HCT116 (cell line): ENCODE measurements at regions not wholly inside any gene's neighbourhood (a gene's known extent, or its start where the extent isn't known, plus 50 kb on each side); places are given as distances from the start of the nearest gene placed in this dataset.

Source experiments
- ATAC-seq: fragments of 200-7000 bp; cut with Tn5 transposase; 2 replicates; pipeline ENCODE4 v1.9.1; 2020; ENCODE audit warnings: mild to moderate bottlenecking, moderate library complexity
- BruUV-seq: library from RNA; stranded (reverse); fragments of 400-500 nt; replicated peaks from 2 replicates; lab custom pipeline; 2021; lab: Mats Ljungman, UMichigan
- CTCF ChIA-PET: fragments of 300-600 bp; sonication (Branson Sonifier 250); formaldehyde crosslinking; loops from one replicate; lab custom pipeline; 2021; ENCODE audit warnings: antibody characterized with exemption; lab: Charles Lee
- POLR2A ChIA-PET: fragments of 300-600, 350-600 bp; sonication (Branson Sonifier 250); formaldehyde crosslinking; loops from one replicate; lab custom pipeline; 2021; ENCODE audit warnings: antibody characterized with exemption; lab: Charles Lee
- RAD21 ChIA-PET, 2 experiments: fragments of 300-600 bp; sonication (Branson Sonifier 250); formaldehyde crosslinking; loops; one replicate each; lab custom pipeline; 2023; ENCODE audit warnings: low total read pairs in 2 of 2; ENCODE audit not compliant: uncharacterized antibody in 2 of 2, unreplicated experiment in 2 of 2, low non-redundant PET in 1 of 2; lab: Charles Lee
- DNase-seq: peaks from one replicate; pipeline ENCODE4 v3.0.0-alpha.2; 2010; ENCODE audit warnings: low read depth, low spot score
- H2AFZ ChIP-seq: fragments of 200-600 bp; shearing (Covaris generic), sonication (generic); 2 replicates; pipeline ENCODE4 v1.6.1; 2017; ENCODE audit warnings: low read depth, mixed run types, mixed read lengths, antibody characterized with exemption, low read length; ENCODE audit not compliant: poor library complexity, severe bottlenecking
- H3K27ac ChIP-seq: 2 replicates; pipeline ENCODE4 v1.5.1; 2012; ENCODE audit warnings: low read depth, low read length
- H3K27me3 ChIP-seq: fragments of 200-600 bp; sonication (generic); 2 replicates; pipeline ENCODE4 v1.6.1; 2016; ENCODE audit warnings: mixed run types, low read length, mixed read lengths; ENCODE audit not compliant: insufficient read depth
- H3K36me3 ChIP-seq, 2 experiments: fragments of 200-500 bp in 1 of 2; fragments of 200-600 bp in 1 of 2; sonication (Bioruptor generic) in 1 of 2; sonication (generic) in 1 of 2; 2 replicates each; pipeline versions ENCODE4 v1.5.1 to v1.6.1; 2014 to 2016; ENCODE audit warnings: low read length in 2 of 2, inconsistent platforms in 1 of 2, mixed read lengths in 1 of 2, mixed run types in 1 of 2; ENCODE audit not compliant: insufficient read depth in 2 of 2, control insufficient read depth in 1 of 2
- H3K4me1 ChIP-seq, 2 experiments: fragments of 200-600 bp in 1 of 2; sonication (generic) in 1 of 2; 2 replicates each; pipeline versions ENCODE4 v1.5.1 to v1.6.1; 2012 to 2017; ENCODE audit warnings: low read length in 2 of 2, inconsistent platforms in 1 of 2, mild to moderate bottlenecking in 1 of 2, mixed read lengths in 1 of 2, mixed run types in 1 of 2, moderate library complexity in 1 of 2; ENCODE audit not compliant: insufficient read depth in 2 of 2, control insufficient read depth in 1 of 2
- H3K4me2 ChIP-seq: fragments of 200-600 bp; sonication (generic); 2 replicates; pipeline ENCODE4 v1.6.1; 2017; ENCODE audit warnings: mixed run types, low read length, mixed read lengths
- H3K4me3 ChIP-seq, 2 experiments: fragments of 200-600 bp in 1 of 2; sonication (generic) in 1 of 2; replicated peaks in 1 of 2; 2 replicates each; pipeline ENCODE4 v1.5.1; 2011 to 2016; ENCODE audit warnings: low read length in 2 of 2, control low read depth in 1 of 2, low read depth in 1 of 2, mild to moderate bottlenecking in 1 of 2, mixed read lengths in 1 of 2, mixed run types in 1 of 2
- H3K79me2 ChIP-seq: fragments of 200-600 bp; sonication (generic); 2 replicates; pipeline ENCODE4 v1.6.1; 2017; ENCODE audit warnings: mild to moderate bottlenecking, mixed run types, low read length, moderate library complexity, mixed read lengths; ENCODE audit not compliant: insufficient read depth
- H3K9ac ChIP-seq: fragments of 200-600 bp; sonication (generic); 2 replicates; pipeline ENCODE4 v1.6.1; 2016; ENCODE audit warnings: low read length, mixed read lengths
- H3K9me2 ChIP-seq: fragments of 200-600 bp; sonication (generic), shearing (Covaris generic); 2 replicates; pipeline ENCODE4 v1.6.1; 2017; ENCODE audit warnings: mixed run types, mild to moderate bottlenecking, moderate library complexity; ENCODE audit not compliant: insufficient read depth
- H3K9me3 ChIP-seq, 2 experiments: fragments of 200-500 bp in 1 of 2; fragments of 200-600 bp in 1 of 2; sonication (Bioruptor generic) in 1 of 2; sonication (generic) in 1 of 2; 2 replicates each; pipeline ENCODE4 v1.6.1; 2014 to 2017; ENCODE audit warnings: low read length in 2 of 2, mixed read lengths in 2 of 2, inconsistent platforms in 1 of 2, low read depth in 1 of 2, mild to moderate bottlenecking in 1 of 2, mixed run types in 1 of 2, moderate library complexity in 1 of 2; ENCODE audit not compliant: control insufficient read depth in 1 of 2, insufficient read depth in 1 of 2
- H4K20me1 ChIP-seq: fragments of 200-600 bp; sonication (generic), shearing (Covaris generic); 2 replicates; pipeline ENCODE4 v1.6.1; 2017; ENCODE audit warnings: mixed run types, mild to moderate bottlenecking, moderate library complexity; ENCODE audit not compliant: insufficient read depth
- CBX3 ChIP-seq: IDR thresholded peaks from 2 replicates; pipeline ENCODE4 v1.6.1; 2012; ENCODE audit warnings: low read depth
- CEBPB ChIP-seq: IDR thresholded peaks from 2 replicates; pipeline ENCODE4 v1.6.1; 2012; ENCODE audit warnings: low read depth
- EGR1 ChIP-seq: IDR thresholded peaks from 2 replicates; pipeline ENCODE4 v1.6.1; 2012; ENCODE audit warnings: low read depth
- ELF1 ChIP-seq: IDR thresholded peaks from 2 replicates; pipeline ENCODE4 v1.6.1; 2012; ENCODE audit warnings: low read depth, borderline replicate concordance
- EZH2 ChIP-seq: fragments of 200-600 bp; sonication (generic); IDR thresholded peaks from 2 replicates; pipeline ENCODE4 v1.6.1; 2017; ENCODE audit warnings: antibody characterized with exemption, mixed run types
- EZH2phosphoT487 ChIP-seq: fragments of 200-600 bp; IDR thresholded peaks from 2 replicates; pipeline ENCODE4 v1.6.1; 2018; ENCODE audit warnings: antibody characterized with exemption, borderline replicate concordance
- JUND ChIP-seq: IDR thresholded peaks from 2 replicates; pipeline ENCODE4 v1.6.1; 2012
- POLR2AphosphoS5 ChIP-seq: IDR thresholded peaks from 2 replicates; pipeline ENCODE4 v1.6.1; 2011; ENCODE audit warnings: mild to moderate bottlenecking, low read depth, low read length, moderate library complexity
- SIN3A ChIP-seq: IDR thresholded peaks from 2 replicates; pipeline ENCODE4 v1.6.1; 2012; ENCODE audit warnings: low read depth
- SP1 ChIP-seq: IDR thresholded peaks from 2 replicates; pipeline ENCODE4 v1.6.1; 2012; ENCODE audit warnings: low read depth
- SRF ChIP-seq: IDR thresholded peaks from 2 replicates; pipeline ENCODE4 v1.6.1; 2012; ENCODE audit warnings: low read depth
- TCF7L2 ChIP-seq: IDR thresholded peaks from 2 replicates; pipeline ENCODE4 v1.7.0; 2011; ENCODE audit warnings: borderline replicate concordance, inconsistent platforms; ENCODE audit not compliant: insufficient read depth, insufficient read length; ENCODE audit errors: extremely low read depth
- ZFX ChIP-seq: fragments of 450-650 bp; IDR thresholded peaks from 2 replicates; pipeline ENCODE4 v1.6.1; 2017
- ZNF274 ChIP-seq: fragments of 200-500 bp; sonication (Bioruptor generic); IDR thresholded peaks from 2 replicates; pipeline ENCODE4 v1.6.1; 2014; ENCODE audit warnings: mild to moderate bottlenecking, low read depth, low read length, inconsistent platforms
- intact Hi-C: fragments of 100-400 bp; cut with micrococcal nuclease; formaldehyde crosslinking; loops from 2 replicates; pipeline ENCODE4 v1.10.0; 2022
- TF ChIP-seq, protein P1 (sequence below): IDR thresholded peaks from 2 replicates; pipeline ENCODE4 v1.6.1; 2012
- TF ChIP-seq, protein P2 (sequence below): IDR thresholded peaks from 2 replicates; pipeline ENCODE4 v1.6.1; 2012; ENCODE audit warnings: low read depth
- TF ChIP-seq, protein P3 (sequence below): IDR thresholded peaks from 2 replicates; pipeline ENCODE4 v1.6.1; 2012
- TF ChIP-seq, protein P4 (sequence below): IDR thresholded peaks from 2 replicates; pipeline ENCODE4 v1.6.1; 2011; ENCODE audit warnings: mild to moderate bottlenecking, low read length, moderate library complexity; ENCODE audit not compliant: insufficient replicate concordance; ENCODE audit errors: extremely low read depth

DNA sequence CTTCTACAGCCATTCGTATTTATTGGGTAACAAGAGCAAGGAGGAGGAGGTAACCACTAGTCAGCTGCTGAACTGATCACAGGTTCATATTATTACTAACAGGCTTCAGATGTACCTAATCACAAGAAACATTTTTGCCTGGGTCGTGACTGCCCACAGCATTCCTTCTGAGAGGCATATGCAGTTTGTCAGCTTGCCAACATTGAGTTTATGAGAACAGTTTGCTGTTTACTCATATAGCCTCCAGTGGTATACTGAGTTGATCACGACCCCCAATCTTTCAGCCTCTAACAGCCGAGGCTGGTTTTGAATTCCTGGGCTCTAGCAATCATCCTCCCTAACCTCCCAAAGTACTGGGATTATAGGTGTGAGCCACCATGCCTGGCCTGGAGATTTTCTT lies 693.6 kb downstream of the TLE1 start:
- Histone ChIP-seq H4K20me1 (no peaks in the 10 kb centered on the region), H3K4me1 (no peaks in the 10 kb centered on the region), H3K9me3 (peaks cover 4 to 8% of the 10 kb centered on the region in 2 experiments; a peak in 2 of 4 replicates), H3K9me2 (no peaks in the 10 kb centered on the region), H3K79me2 (no peaks in the 10 kb centered on the region), H3K4me3 (no peak overlapping the region), H2AFZ (no peak overlapping the region), H3K4me2 (no peak overlapping the region), H3K36me3 (no peaks in the 10 kb centered on the region), H3K27ac (no peak overlapping the region), H3K27me3 (no peaks in the 10 kb centered on the region), H3K9ac (no peak overlapping the region)
- CTCF ChIA-PET, result no interaction called here
- RAD21 ChIA-PET, result no interaction called here
- TF ChIP-seq ZFX (no peak), EZH2 (no peak), ZNF274 (no peak), EGR1 (no peak), JUND (no peak), SRF (no peak), SP1 (no peak), TCF7L2 (no peak), SIN3A (no peak), POLR2AphosphoS5 (no peak), CEBPB (no peak), ELF1 (no peak), EZH2phosphoT487 (no peak), CBX3 (no peak)
- TF ChIP-seq, protein P1, sequence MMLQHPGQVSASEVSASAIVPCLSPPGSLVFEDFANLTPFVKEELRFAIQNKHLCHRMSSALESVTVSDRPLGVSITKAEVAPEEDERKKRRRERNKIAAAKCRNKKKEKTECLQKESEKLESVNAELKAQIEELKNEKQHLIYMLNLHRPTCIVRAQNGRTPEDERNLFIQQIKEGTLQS, result no peak
- TF ChIP-seq, protein P2, sequence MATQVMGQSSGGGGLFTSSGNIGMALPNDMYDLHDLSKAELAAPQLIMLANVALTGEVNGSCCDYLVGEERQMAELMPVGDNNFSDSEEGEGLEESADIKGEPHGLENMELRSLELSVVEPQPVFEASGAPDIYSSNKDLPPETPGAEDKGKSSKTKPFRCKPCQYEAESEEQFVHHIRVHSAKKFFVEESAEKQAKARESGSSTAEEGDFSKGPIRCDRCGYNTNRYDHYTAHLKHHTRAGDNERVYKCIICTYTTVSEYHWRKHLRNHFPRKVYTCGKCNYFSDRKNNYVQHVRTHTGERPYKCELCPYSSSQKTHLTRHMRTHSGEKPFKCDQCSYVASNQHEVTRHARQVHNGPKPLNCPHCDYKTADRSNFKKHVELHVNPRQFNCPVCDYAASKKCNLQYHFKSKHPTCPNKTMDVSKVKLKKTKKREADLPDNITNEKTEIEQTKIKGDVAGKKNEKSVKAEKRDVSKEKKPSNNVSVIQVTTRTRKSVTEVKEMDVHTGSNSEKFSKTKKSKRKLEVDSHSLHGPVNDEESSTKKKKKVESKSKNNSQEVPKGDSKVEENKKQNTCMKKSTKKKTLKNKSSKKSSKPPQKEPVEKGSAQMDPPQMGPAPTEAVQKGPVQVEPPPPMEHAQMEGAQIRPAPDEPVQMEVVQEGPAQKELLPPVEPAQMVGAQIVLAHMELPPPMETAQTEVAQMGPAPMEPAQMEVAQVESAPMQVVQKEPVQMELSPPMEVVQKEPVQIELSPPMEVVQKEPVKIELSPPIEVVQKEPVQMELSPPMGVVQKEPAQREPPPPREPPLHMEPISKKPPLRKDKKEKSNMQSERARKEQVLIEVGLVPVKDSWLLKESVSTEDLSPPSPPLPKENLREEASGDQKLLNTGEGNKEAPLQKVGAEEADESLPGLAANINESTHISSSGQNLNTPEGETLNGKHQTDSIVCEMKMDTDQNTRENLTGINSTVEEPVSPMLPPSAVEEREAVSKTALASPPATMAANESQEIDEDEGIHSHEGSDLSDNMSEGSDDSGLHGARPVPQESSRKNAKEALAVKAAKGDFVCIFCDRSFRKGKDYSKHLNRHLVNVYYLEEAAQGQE, result no peak
- TF ChIP-seq, protein P3, sequence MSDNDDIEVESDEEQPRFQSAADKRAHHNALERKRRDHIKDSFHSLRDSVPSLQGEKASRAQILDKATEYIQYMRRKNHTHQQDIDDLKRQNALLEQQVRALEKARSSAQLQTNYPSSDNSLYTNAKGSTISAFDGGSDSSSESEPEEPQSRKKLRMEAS, result no peak
- TF ChIP-seq, protein P4, sequence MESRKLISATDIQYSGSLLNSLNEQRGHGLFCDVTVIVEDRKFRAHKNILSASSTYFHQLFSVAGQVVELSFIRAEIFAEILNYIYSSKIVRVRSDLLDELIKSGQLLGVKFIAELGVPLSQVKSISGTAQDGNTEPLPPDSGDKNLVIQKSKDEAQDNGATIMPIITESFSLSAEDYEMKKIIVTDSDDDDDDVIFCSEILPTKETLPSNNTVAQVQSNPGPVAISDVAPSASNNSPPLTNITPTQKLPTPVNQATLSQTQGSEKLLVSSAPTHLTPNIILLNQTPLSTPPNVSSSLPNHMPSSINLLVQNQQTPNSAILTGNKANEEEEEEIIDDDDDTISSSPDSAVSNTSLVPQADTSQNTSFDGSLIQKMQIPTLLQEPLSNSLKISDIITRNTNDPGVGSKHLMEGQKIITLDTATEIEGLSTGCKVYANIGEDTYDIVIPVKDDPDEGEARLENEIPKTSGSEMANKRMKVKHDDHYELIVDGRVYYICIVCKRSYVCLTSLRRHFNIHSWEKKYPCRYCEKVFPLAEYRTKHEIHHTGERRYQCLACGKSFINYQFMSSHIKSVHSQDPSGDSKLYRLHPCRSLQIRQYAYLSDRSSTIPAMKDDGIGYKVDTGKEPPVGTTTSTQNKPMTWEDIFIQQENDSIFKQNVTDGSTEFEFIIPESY, result no peak
- no TSS peak for BruUV-seq
- POLR2A ChIA-PET, result no interaction called here
- DNase-seq (no peak), ATAC-seq (no peak)
- intact Hi-C loops, result no loop called here
